Cerebellar nuclear complex (tissue), 1 donor: ENCODE measurements at regions not wholly inside any gene's neighbourhood (a gene's known extent, or its start where the extent isn't known, plus 50 kb on each side); places are given as distances from the start of the nearest gene placed in this dataset.
"Not testable (repeated sequence)": the region's sequence is repeated elsewhere in the genome, so short reads cannot be mapped to it uniquely, and the experiment has no call there.

Experiments used
- DNase-seq, 2 experiments: peaks; one replicate each; lab custom pipeline; 2025; lab: John Stamatoyannopoulos, UW

- not testable (repeated sequence) for DNase-seq
Observed at GRCh38 chr17:22310292-22310691, 618.0 kb downstream of the KCNJ18 start.

- no peak for DNase-seq
Observed at GRCh38 chr17:22310717-22311686, 618.7 kb downstream of the KCNJ18 start.

GRCh38 chr17:22321001-22321400, 628.7 kb downstream of the KCNJ18 start:
- not testable (repeated sequence) for DNase-seq

- not testable (repeated sequence) for DNase-seq
Observed at GRCh38 chr17:22322893-22323550, 630.7 kb downstream of the KCNJ18 start.

GRCh38 chr17:22337467-22337866, 645.1 kb downstream of the KCNJ18 start:
- no peak for DNase-seq

- not testable (repeated sequence) for DNase-seq
Observed at GRCh38 chr17:22356603-22357002, 664.3 kb downstream of the KCNJ18 start.

- DNase-seq: not testable (repeated sequence)
Observed at GRCh38 chr17:22370988-22371387, 678.7 kb downstream of the KCNJ18 start.

GRCh38 chr17:22373911-22374310, 681.6 kb downstream of the KCNJ18 start:
- no peak for DNase-seq

GRCh38 chr17:22374741-22375140, 682.4 kb downstream of the KCNJ18 start:
- DNase-seq: no peak

GRCh38 chr17:22376747-22377146, 684.4 kb downstream of the KCNJ18 start:
- DNase-seq: not testable (repeated sequence)

- DNase-seq: not testable (repeated sequence)
Observed at GRCh38 chr17:22378748-22379147, 686.4 kb downstream of the KCNJ18 start.

- DNase-seq: not testable (repeated sequence)
Observed at GRCh38 chr17:22381589-22381988, 689.3 kb downstream of the KCNJ18 start.

- DNase-seq: not testable (repeated sequence)
Observed at GRCh38 chr17:22383772-22384460, 691.6 kb downstream of the KCNJ18 start.

GRCh38 chr17:22384461-22384800, 692.1 kb downstream of the KCNJ18 start:
- not testable (repeated sequence) for DNase-seq

- not testable (repeated sequence) for DNase-seq
Observed at GRCh38 chr17:22398446-22398845, 706.1 kb downstream of the KCNJ18 start.

GRCh38 chr17:22399037-22399436, 706.7 kb downstream of the KCNJ18 start:
- not testable (repeated sequence) for DNase-seq

- DNase-seq: not testable (repeated sequence)
Observed at GRCh38 chr17:22405080-22405479, 712.8 kb downstream of the KCNJ18 start.

- no peak for DNase-seq
Observed at GRCh38 chr17:22409160-22409751, 716.9 kb downstream of the KCNJ18 start.

- DNase-seq: no peak
Observed at GRCh38 chr17:22410136-22410535, 717.8 kb downstream of the KCNJ18 start.

GRCh38 chr17:22411185-22411784, 719.0 kb downstream of the KCNJ18 start:
- DNase-seq: no peak

- DNase-seq: no peak
Observed at GRCh38 chr17:22435231-22435974, 743.1 kb downstream of the KCNJ18 start.
